Endothelial cell (in vitro differentiated cells): ENCODE measurements at regions not wholly inside any gene's neighbourhood (a gene's known extent, or its start where the extent isn't known, plus 50 kb on each side); places are given as distances from the start of the nearest gene placed in this dataset.

Experiments
- DNase-seq: peaks from one replicate; pipeline ENCODE4 v3.0.0; 2021; ENCODE audit warnings: low spot score
- H3K27ac Mint-ChIP-seq: one replicate; pipeline ENCODE4 v1.8.0; 2021; ENCODE audit warnings: mixed read lengths, inconsistent platforms; ENCODE audit not compliant: unreplicated experiment
- H3K27me3 Mint-ChIP-seq: one replicate; pipeline ENCODE4 v1.8.0; 2021; ENCODE audit warnings: mild to moderate bottlenecking, moderate library complexity, mixed read lengths, inconsistent platforms; ENCODE audit not compliant: unreplicated experiment
- H3K36me3 Mint-ChIP-seq: one replicate; pipeline ENCODE4 v1.8.0; 2021; ENCODE audit warnings: mild to moderate bottlenecking, low read depth, mixed read lengths, inconsistent platforms; ENCODE audit not compliant: unreplicated experiment
- H3K4me1 Mint-ChIP-seq: one replicate; pipeline ENCODE4 v1.8.0; 2021; ENCODE audit warnings: mild to moderate bottlenecking, mixed read lengths, inconsistent platforms; ENCODE audit not compliant: unreplicated experiment
- H3K4me3 Mint-ChIP-seq: one replicate; pipeline ENCODE4 v1.8.0; 2021; ENCODE audit warnings: mild to moderate bottlenecking, mixed read lengths, inconsistent platforms; ENCODE audit not compliant: unreplicated experiment
- H3K9me3 Mint-ChIP-seq: one replicate; pipeline ENCODE4 v1.8.0; 2021; ENCODE audit warnings: mixed read lengths, inconsistent platforms; ENCODE audit not compliant: unreplicated experiment
- TF ChIP-seq, protein P1 (sequence below): fragments of 200-600 bp; sonication (generic); IDR thresholded peaks from one replicate; pipeline ENCODE4 v1.5.0; 2021; ENCODE audit warnings: antibody characterized with exemption; ENCODE audit not compliant: unreplicated experiment

DNA sequence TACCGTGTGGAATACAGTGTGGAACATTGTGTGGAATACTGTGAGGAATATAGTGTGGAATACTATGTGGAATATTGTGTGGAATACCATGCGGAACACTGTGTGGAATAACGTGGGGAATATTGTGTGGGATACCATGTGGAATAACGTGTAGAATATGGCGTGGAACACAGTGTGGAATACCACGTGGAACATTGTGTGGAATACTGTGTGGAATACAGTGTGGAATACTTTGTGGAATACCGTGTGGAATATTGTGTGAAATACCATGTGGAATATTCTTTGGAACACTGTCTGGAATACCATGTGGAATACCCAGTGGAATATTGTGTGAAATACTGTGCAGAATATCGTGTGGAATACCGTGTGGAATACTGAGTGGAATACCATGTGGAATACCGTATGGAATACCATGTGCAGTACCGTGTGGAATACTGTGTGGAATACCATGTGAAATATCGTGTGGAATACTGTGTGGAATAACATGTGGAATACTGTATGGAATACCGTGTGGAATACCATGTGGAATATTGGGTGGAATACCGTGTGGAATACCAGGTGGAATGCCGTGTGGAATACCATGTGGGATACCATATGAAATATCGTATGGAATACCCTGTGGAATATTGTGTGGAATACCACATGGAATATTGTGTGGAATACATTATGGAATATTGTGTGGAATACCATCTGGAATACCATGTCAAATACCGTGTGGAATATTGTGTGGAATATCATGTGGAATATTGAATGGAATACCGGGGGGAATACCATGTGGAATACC is 133.1 kb upstream of the CHST15 start:
- TF ChIP-seq, protein P1, sequence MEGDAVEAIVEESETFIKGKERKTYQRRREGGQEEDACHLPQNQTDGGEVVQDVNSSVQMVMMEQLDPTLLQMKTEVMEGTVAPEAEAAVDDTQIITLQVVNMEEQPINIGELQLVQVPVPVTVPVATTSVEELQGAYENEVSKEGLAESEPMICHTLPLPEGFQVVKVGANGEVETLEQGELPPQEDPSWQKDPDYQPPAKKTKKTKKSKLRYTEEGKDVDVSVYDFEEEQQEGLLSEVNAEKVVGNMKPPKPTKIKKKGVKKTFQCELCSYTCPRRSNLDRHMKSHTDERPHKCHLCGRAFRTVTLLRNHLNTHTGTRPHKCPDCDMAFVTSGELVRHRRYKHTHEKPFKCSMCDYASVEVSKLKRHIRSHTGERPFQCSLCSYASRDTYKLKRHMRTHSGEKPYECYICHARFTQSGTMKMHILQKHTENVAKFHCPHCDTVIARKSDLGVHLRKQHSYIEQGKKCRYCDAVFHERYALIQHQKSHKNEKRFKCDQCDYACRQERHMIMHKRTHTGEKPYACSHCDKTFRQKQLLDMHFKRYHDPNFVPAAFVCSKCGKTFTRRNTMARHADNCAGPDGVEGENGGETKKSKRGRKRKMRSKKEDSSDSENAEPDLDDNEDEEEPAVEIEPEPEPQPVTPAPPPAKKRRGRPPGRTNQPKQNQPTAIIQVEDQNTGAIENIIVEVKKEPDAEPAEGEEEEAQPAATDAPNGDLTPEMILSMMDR: no peak
- Mint-ChIP-seq H3K4me1 (peaks cover 7% of the 10 kb centered on the region), H3K36me3 (no peaks in the 10 kb centered on the region), H3K27ac (no peak overlapping the region), H3K9me3 (no peaks in the 10 kb centered on the region), H3K27me3 (peaks cover 3% of the 10 kb centered on the region), H3K4me3 (no peak overlapping the region)
- no peak for DNase-seq

DNA sequence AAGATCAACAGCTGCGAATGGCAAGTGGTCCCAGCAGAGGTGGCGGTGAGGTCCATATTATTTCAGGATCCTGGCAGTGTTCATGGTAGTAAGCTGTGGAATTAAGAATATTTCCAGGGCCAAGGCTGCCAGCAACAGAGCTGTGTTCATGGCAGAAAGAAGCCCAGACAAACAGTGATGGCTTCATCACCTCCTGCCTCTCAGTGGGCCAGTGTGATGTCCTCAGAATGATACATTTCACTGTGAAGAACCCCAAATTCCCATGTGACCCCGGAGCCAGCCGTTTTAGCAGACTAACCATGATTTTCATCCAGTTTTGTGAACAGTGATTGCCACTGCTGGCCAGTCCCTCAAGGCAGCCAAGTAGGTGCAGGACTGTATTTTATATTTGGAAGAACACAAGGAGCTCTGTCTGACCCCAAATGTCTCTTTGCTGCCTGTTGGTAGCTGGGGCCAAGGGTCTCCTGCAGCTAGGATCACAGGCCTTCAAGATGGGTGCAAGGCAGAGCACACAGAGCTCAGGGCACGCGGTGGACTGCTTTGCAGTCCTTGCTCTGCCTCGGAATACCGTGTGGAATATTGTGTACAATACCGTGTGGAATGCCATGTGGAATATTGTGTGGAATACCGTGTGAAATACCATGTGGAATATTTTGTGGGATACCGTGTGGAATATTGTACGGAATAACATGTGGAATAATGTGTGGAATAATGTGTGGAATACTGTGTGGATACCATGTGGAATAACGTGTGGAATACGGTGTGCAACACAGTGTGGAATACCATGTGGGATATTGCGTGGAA is 132.3 kb upstream of the CHST15 start:
- Mint-ChIP-seq H3K27ac (no peak overlapping the region), H3K9me3 (no peaks in the 10 kb centered on the region), H3K4me1 (peaks cover 11% of the 10 kb centered on the region), H3K27me3 (no peaks in the 10 kb centered on the region), H3K36me3 (no peaks in the 10 kb centered on the region), H3K4me3 (no peak overlapping the region)
- DNase-seq: no peak
- TF ChIP-seq, protein P1: no peak

DNA sequence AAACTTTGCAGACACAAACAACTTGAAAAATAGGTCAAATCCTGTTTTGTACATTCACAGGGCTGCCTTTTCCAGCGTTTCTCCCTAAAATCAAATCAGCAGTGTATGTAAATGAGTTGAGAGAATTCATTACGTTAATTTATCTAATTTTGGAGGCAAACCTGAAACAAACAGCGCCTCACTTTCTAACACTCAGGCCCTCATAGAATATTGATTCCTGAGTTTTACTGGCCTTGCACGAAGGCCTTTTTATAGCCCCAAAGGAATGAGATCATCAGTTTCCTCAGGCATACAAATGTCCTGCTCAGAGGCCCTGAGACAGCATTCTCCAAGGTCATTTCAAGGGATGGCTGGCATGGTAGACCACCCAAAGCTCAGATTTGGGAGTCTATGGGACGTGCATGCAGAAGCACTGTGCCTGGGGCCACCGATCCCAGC is 131.7 kb upstream of the CHST15 start:
- no peak for DNase-seq
- peaks cover under 1% of the 10 kb centered on the region for H3K27me3 Mint-ChIP-seq
- no peak overlapping the region for H3K4me3 Mint-ChIP-seq
- no peaks in the 10 kb centered on the region for H3K9me3 Mint-ChIP-seq
- no peak overlapping the region for H3K27ac Mint-ChIP-seq
- H3K36me3 Mint-ChIP-seq: no peaks in the 10 kb centered on the region
- TF ChIP-seq, protein P1: no peak
- peaks cover 16% of the 10 kb centered on the region for H3K4me1 Mint-ChIP-seq

DNA sequence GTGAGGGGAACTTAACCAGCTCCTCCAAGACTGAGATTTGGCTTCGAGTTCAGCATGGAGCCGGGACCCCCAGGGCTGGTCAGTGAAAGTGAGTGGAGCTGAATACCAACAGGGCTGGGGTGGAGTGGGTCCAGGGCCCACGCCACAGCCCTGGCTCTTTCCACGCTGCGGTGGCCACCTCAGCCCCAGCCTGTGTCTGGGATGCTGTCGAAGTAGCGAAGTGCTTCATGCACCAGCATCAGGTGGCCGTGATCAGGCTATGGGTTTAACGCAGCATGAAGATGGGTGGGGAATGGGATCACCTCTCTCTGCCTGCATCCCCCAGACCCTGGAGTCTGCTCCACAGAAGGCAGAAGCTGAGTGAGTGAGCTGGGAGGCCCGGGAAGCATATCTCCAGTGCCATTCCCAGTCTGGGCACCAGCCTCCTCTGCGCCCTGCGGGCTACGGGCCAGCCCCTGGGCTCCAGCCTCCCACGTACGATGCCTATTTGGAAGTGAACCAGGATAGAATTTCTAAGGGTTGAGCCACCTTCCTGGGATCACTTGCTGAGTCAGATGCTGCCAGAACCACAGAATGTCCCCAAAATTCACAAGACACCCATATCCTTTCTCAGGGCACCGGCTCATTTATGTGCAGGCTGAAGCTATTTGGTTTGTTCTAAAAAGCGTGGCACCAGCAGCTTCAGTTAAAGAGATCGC is 131.1 kb upstream of the CHST15 start:
- Mint-ChIP-seq H3K4me1 (peaks cover 20% of the 10 kb centered on the region), H3K36me3 (peaks cover 3% of the 10 kb centered on the region)
- DNase-seq: no peak

More for the DNA sequence above, 131.1 kb upstream of the CHST15 start:
- Mint-ChIP-seq H3K9me3 (no peaks in the 10 kb centered on the region), H3K4me3 (no peak overlapping the region), H3K27ac (no peak overlapping the region), H3K27me3 (peaks cover 4% of the 10 kb centered on the region)
- TF ChIP-seq, protein P1: no peak
